ENCODE measurements at regions not wholly inside any gene's neighbourhood (a gene's known extent, or its start where the extent isn't known, plus 50 kb on each side); places are given as distances from the start of the nearest gene placed in this dataset.
"Not testable (repeated sequence)": the region's sequence is repeated elsewhere in the genome, so short reads cannot be mapped to it uniquely, and the experiment has no call there.

DNA sequence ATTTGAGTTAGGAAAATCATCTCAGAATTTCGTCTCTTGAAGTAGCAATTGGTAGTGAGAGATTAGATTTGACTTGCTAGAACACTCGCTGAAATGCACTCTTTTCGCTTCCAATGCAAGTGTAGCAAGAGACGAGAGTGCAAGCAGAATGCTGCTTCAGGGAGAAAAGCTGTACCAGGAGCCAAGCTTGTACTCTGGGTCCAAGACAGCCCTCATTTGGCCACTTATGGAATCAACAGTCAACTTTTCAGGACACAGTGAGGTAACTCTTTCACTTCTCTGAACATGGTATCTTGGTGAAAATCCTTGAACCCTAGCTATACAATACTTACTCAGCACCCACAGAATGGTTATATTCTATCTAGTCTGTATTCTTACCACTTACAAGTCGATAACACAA lies 107.6 kb upstream of the TERB2 start:
- TF ChIP-seq, protein P1, sequence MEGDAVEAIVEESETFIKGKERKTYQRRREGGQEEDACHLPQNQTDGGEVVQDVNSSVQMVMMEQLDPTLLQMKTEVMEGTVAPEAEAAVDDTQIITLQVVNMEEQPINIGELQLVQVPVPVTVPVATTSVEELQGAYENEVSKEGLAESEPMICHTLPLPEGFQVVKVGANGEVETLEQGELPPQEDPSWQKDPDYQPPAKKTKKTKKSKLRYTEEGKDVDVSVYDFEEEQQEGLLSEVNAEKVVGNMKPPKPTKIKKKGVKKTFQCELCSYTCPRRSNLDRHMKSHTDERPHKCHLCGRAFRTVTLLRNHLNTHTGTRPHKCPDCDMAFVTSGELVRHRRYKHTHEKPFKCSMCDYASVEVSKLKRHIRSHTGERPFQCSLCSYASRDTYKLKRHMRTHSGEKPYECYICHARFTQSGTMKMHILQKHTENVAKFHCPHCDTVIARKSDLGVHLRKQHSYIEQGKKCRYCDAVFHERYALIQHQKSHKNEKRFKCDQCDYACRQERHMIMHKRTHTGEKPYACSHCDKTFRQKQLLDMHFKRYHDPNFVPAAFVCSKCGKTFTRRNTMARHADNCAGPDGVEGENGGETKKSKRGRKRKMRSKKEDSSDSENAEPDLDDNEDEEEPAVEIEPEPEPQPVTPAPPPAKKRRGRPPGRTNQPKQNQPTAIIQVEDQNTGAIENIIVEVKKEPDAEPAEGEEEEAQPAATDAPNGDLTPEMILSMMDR (IDR thresholded peaks at IDR 0.05; ENCODE audit: poor library complexity) = peak; percentile 16
- not testable (repeated sequence) for TF ChIP-seq EZH2 (IDR thresholded peaks at IDR 0.05; ENCODE audit: borderline replicate concordance)
